ENCODE measurements at regions not wholly inside any gene's neighbourhood (a gene's known extent, or its start where the extent isn't known, plus 50 kb on each side); places are given as distances from the start of the nearest gene placed in this dataset.

DNA sequence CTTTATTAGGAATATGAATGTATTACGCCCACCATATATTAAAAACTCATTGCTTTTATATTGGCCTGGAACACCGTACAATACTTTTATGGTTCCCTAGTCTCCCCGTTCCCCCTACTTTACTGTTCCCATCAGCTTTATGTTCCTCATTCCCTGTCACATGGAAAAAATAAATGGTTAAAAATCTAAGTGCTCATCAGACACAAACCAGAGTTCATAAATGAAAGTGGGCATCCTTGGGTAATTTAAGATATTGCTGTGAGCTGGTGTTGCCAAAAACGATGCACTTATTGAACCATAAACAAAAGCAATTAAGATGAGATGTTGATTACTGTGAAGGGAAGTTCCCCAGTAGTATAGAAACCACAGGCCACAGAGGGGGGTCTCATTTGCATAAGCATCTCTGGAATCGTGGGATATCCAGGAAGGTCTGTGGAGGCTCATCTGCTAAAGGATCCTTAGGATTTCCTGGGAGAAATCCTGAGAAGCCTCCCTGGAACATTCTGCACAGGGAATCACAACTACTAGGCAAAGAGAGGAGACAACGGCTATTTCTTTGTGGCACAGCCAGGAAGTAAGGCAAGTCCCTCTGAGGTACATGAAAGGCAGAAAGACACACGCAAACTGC, 591.4 kb upstream of the CDH11 start:
- no peak for TF ChIP-seq CTCF (IDR thresholded peaks at IDR 0.05; ENCODE audit: low read depth, low read length)
- in situ Hi-C loops (cut with HindIII; ENCODE audit: low sequenced_read_pairs) = no loop called here
- H3K4me3 ChIP-seq (ENCODE audit: low read depth, low read length) = no peak overlapping the region
- no peak for DNase-seq (ENCODE audit: low read depth, low spot score)

DNA sequence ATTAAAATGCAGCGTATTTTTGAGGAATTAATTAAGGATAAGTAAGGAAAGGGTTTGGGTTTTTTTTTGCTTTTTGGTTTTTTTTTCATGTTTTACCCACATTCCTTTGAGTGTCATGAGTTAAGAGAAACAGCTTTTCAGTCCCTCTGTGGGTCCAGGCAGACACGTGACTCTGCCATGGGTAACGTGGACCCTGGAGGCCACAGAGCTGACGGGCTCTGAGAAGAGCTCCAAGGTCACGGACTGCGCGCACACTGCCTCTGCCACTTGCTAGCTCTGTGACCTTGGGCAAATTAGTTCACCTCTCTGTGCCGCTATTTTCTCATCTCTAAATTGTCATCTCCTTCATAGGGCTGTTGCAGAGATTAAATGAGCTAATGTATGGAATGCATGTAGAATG, 588.2 kb upstream of the CDH11 start:
- no peak overlapping the region for H3K4me3 ChIP-seq (ENCODE audit: low read depth, low read length)
- in situ Hi-C loops (cut with HindIII; ENCODE audit: low sequenced_read_pairs) = no loop called here
- no peak for TF ChIP-seq CTCF (IDR thresholded peaks at IDR 0.05; ENCODE audit: low read depth, low read length)
- no peak for DNase-seq (ENCODE audit: low read depth, low spot score)

GRCh38 chr16:65704866-65705265, 583.0 kb upstream of the CDH11 start:
- no peak overlapping the region for H3K4me3 ChIP-seq (ENCODE audit: low read depth, low read length)
- in situ Hi-C loops (cut with HindIII; ENCODE audit: low sequenced_read_pairs) = no loop called here
- DNase-seq (ENCODE audit: low read depth, low spot score) = no peak
- peak; percentile 31 for TF ChIP-seq CTCF (IDR thresholded peaks at IDR 0.05; ENCODE audit: low read depth, low read length)

- no peak overlapping the region for H3K4me3 ChIP-seq (ENCODE audit: low read depth, low read length)
- in situ Hi-C loops (cut with HindIII; ENCODE audit: low sequenced_read_pairs) = no loop called here
- no peak for DNase-seq (ENCODE audit: low read depth, low spot score)
- TF ChIP-seq CTCF (IDR thresholded peaks at IDR 0.05; ENCODE audit: low read depth, low read length) = no peak
Observed at GRCh38 chr16:65702707-65703402, 581.0 kb upstream of the CDH11 start.

DNA sequence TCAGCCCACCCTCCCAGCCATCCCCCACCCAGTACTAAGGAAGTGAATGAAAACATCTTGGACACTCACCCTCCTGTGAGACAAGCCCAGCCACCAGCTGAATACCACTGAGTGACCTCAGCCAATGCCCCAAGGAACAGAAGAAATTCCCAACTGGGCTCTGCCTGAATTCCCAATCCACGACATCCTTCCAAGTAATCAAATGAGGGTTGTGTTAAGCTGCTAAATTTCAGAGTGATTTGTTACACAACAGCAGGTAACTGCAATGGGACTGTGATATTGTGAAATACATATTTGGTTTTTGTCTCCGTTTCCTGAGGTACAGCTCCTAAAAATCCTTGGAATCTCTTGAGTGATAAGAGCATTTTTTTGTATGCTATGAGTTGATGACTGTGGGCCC, 578.7 kb upstream of the CDH11 start:
- H3K4me3 ChIP-seq (ENCODE audit: low read depth, low read length) = no peak overlapping the region
- no peak for DNase-seq (ENCODE audit: low read depth, low spot score)
- no peak for TF ChIP-seq CTCF (IDR thresholded peaks at IDR 0.05; ENCODE audit: low read depth, low read length)
- in situ Hi-C loops (cut with HindIII; ENCODE audit: low sequenced_read_pairs) = no loop called here

DNA sequence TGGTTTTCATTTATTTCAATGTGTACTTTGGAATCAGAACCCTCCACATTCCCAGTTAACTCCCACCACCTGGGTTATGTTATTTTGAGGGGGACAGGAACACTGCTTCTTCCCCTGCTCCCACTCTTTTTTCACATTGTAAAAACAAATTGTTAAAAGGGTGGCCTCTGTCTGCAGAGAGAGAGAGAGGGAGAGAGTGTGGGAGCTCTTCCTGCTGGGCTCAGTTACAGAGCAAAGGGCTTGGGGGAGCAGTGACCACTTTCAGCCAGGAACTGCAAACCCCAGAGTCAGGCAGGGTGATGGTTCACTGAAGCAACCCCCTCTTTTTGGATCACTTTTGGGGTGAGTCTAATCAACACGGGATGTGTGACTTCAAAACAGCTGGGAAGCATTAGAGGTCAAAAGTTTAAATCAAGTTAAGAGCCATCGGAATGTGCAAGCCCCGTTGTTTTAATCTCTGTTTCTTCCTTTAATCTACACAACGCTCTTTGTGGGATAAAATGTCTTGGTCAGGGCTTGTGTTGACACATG, 577.0 kb upstream of the CDH11 start:
- peak; percentile 25 for DNase-seq (ENCODE audit: low read depth, low spot score)
- in situ Hi-C loops (cut with HindIII; ENCODE audit: low sequenced_read_pairs) = no loop called here
- TF ChIP-seq CTCF (IDR thresholded peaks at IDR 0.05; ENCODE audit: low read depth, low read length) = no peak
- no peak overlapping the region for H3K4me3 ChIP-seq (ENCODE audit: low read depth, low read length)
